Lung (tissue), 11 donors: ENCODE measurements at regions not wholly inside any gene's neighbourhood (a gene's known extent, or its start where the extent isn't known, plus 50 kb on each side); places are given as distances from the start of the nearest gene placed in this dataset.

Source experiments
- ATAC-seq: fragments of 200-7000 bp; cut with Tn5 transposase; one replicate; pipeline ENCODE4 v1.9.1; 2020; ENCODE audit warnings: moderate number of reproducible peaks; ENCODE audit not compliant: insufficient read depth, low FRiP score
- DNase-seq, 3 donors: peaks; one replicate each; pipeline ENCODE4 v3.0.0-alpha.2; 2013 to 2017
- H3K27ac ChIP-seq, 2 donors: one replicate each; pipeline ENCODE4 v1.5.1; 2013; ENCODE audit warnings: mild to moderate bottlenecking in 2 of 2, moderate library complexity in 2 of 2, control low read depth in 1 of 2, inconsistent platforms in 1 of 2, low read depth in 1 of 2, low read length in 1 of 2
- H3K27me3 ChIP-seq, 3 donors: one replicate each; pipeline ENCODE4 v1.5.1; 2013; ENCODE audit warnings: low read length in 2 of 3; ENCODE audit not compliant: control insufficient read depth in 3 of 3, insufficient read depth in 3 of 3
- H3K36me3 ChIP-seq, 4 donors: one replicate each; pipeline ENCODE4 v1.5.1; 2013; ENCODE audit warnings: low read length in 4 of 4, mild to moderate bottlenecking in 1 of 4, moderate library complexity in 1 of 4; ENCODE audit not compliant: control insufficient read depth in 4 of 4, insufficient read depth in 4 of 4
- H3K4me1 ChIP-seq, 5 donors: one replicate each; pipeline ENCODE4 v1.5.1; 2013; ENCODE audit warnings: low read length in 5 of 5, mild to moderate bottlenecking in 2 of 5, moderate library complexity in 1 of 5; ENCODE audit not compliant: control insufficient read depth in 5 of 5, insufficient read depth in 5 of 5
- H3K4me3 ChIP-seq: one replicate; pipeline ENCODE4 v1.5.1; 2013; ENCODE audit warnings: mild to moderate bottlenecking, control low read depth, moderate library complexity
- H3K9ac ChIP-seq, 2 donors: one replicate each; pipeline ENCODE4 v1.5.1; 2013; ENCODE audit warnings: low read length in 2 of 2, control low read depth in 1 of 2; ENCODE audit not compliant: insufficient read depth in 1 of 2
- H3K9me3 ChIP-seq, 4 donors: one replicate each; pipeline ENCODE4 v1.5.1; 2013; ENCODE audit warnings: low read length in 3 of 4, mild to moderate bottlenecking in 1 of 4, moderate library complexity in 1 of 4; ENCODE audit not compliant: control insufficient read depth in 4 of 4, insufficient read depth in 3 of 4
- CTCF ChIP-seq: IDR thresholded peaks from 2 replicates; pipeline ENCODE4 v1.5.1; 2012; ENCODE audit warnings: mild to moderate bottlenecking; ENCODE audit errors: control extremely low read depth, extremely low read depth
- WGBS, 2 donors: extraction: QIAGEN DNeasy Blood & Tissue Kit; methylation state at CpG; one replicate each; pipeline ENCODE4 v1.1.7; 2013; 5-methylcytosine and 5-hydroxymethylcytosine counted together
- donor health status: control.
- donor health status: control.
- donor health status: Bipolar disorder and iron deficiency.
- donor health status: healthy.
- donor health status: DM: yes; HTN: yes; CAD: no.

GRCh38 chr17:34862384-34862783, 98.9 kb downstream of the CCT6B start:
- ATAC-seq (no peak), DNase-seq (no peak)
- Histone ChIP-seq H3K27me3 (peaks cover 0 to 3% (median 0%) of the 10 kb centered on the region in 3 donors), H3K9me3 (no peaks in the 10 kb centered on the region), H3K9ac (no peak overlapping the region), H3K4me1 (no peaks in the 10 kb centered on the region), H3K27ac (no peak overlapping the region), H3K4me3 (no peak overlapping the region), H3K36me3 (no peaks in the 10 kb centered on the region)
- no peak for TF ChIP-seq CTCF
- 63 to 83% methylated on average over 5 of the region's 5 CpGs for WGBS, 2 donors

- H3K4me1 ChIP-seq = no peaks in the 10 kb centered on the region
- 94% methylated on average over 4 of the region's 4 CpGs for WGBS, 2 donors
- no peaks in the 10 kb centered on the region for H3K36me3 ChIP-seq
- no peak overlapping the region for H3K4me3 ChIP-seq
- DNase-seq = no peak
- no peak for TF ChIP-seq CTCF
- peaks cover 0 to 3% (median 0%) of the 10 kb centered on the region in 3 donors for H3K27me3 ChIP-seq
- H3K27ac ChIP-seq = no peak overlapping the region
- no peak overlapping the region for H3K9ac ChIP-seq
- no peak for ATAC-seq
- H3K9me3 ChIP-seq = no peaks in the 10 kb centered on the region
Observed at GRCh38 chr17:34861864-34862263, 99.4 kb downstream of the CCT6B start.

- H3K4me1 ChIP-seq = no peaks in the 10 kb centered on the region
- no peak for TF ChIP-seq CTCF
- H3K36me3 ChIP-seq = no peaks in the 10 kb centered on the region
- no peak for DNase-seq
- no peaks in the 10 kb centered on the region for H3K9me3 ChIP-seq
- no peak overlapping the region for H3K27ac ChIP-seq
- H3K9ac ChIP-seq = no peak overlapping the region
- peaks cover 0 to 3% (median 0%) of the 10 kb centered on the region in 3 donors for H3K27me3 ChIP-seq
- WGBS, 2 donors = 61 to 73% methylated on average over 5 of the region's 5 CpGs
- H3K4me3 ChIP-seq = no peak overlapping the region
- ATAC-seq = no peak
Observed at GRCh38 chr17:34859652-34860051, 101.6 kb downstream of the CCT6B start.
